DMS53 (cell line): ENCODE measurements at regions not wholly inside any gene's neighbourhood (a gene's known extent, or its start where the extent isn't known, plus 50 kb on each side); places are given as distances from the start of the nearest gene placed in this dataset.

ENCODE experiments used
- DNase-seq: peaks from one replicate; lab custom pipeline; 2025; lab: John Stamatoyannopoulos, UW

- DNase-seq = no peak
These were observed 526.1 kb upstream of the GBE1 start for GRCh38 chr3:82287562-82287961.

GRCh38 chr3:82281205-82281604, 519.8 kb upstream of the GBE1 start:
- no peak for DNase-seq

DNA sequence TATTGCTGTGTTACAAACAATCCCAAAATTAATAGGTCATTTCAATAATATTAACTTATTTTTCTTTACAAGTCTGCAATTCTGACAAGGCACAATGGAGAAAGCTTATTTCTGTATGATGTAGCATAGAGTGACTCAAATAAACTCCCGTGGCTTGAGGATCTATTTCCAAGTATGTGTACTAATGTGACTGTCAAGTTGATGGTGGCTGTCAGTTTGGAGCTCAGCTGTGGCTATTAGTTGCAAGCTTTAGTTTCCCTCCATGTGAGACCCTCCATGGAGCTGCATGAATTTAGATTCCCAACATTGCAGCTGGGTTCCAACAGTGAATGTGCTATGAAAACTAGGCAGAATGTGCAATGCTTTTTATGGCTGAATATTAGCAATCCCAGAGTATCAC, 515.5 kb upstream of the GBE1 start:
- no peak for DNase-seq

- DNase-seq = no peak
These were observed 513.5 kb upstream of the GBE1 start for GRCh38 chr3:82274897-82275296.

GRCh38 chr3:82265747-82266146, 504.3 kb upstream of the GBE1 start:
- no peak for DNase-seq

- no peak for DNase-seq
These were observed 500.7 kb upstream of the GBE1 start for GRCh38 chr3:82262193-82262592.

DNA sequence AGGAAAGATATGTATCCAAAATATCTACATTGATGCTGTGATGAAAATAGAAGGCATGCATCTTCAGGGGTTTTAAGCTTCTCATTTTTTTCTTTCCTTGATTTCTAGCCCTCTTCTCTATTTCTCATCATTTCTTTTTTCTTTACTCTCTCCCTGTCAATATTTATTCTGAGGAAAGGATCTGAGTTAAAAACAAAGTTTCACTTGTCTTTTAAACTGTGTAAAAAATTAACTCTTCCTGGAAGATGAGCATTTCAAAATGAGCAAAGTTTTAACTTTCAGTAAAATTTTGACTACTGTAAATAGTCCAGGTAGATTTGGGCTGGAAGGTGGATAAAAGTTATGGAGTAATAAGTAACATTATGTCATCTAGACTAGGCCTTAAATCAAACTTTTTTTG, 500.2 kb upstream of the GBE1 start:
- no peak for DNase-seq

- no peak for DNase-seq
These were observed 499.6 kb upstream of the GBE1 start for GRCh38 chr3:82261013-82261412.

DNA sequence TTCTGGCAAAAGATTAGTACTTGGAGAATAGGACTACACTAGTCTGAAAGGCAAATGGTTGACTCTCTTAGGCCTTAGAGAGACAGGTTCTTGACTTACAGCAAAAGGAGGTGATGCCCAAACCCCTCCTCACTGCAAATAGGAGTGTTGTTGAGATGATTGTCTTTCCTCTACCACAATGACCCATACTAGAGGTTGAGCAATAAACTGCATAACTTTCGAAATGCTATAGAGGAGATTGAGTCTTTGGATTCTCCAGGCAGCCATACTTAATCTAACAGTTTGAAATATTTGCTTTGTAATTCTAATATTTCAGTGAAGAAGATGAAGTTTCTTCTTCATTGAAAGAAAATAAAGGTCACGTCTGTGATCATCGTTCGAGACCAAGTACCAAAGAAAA, 498.5 kb upstream of the GBE1 start:
- no peak for DNase-seq

DNA sequence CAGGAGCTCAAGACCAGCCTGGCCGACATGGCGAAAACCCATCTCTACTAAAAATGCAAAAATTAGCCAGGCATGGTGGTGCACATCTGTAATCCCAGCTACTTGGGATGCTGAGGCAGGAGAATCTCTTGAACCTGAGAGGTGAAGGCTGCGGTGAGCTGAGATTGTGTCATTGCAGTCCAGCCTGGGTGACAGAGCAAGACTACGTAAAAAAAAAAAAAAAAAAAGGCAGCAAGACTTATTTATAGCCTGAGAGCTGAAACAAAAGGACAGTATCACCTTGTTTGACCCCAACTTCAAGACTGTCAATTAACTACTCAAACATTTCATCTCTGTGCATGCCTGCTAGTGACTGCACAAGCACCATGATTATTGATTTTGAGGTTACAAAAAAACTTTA, 478.9 kb upstream of the GBE1 start:
- no peak for DNase-seq

DNA sequence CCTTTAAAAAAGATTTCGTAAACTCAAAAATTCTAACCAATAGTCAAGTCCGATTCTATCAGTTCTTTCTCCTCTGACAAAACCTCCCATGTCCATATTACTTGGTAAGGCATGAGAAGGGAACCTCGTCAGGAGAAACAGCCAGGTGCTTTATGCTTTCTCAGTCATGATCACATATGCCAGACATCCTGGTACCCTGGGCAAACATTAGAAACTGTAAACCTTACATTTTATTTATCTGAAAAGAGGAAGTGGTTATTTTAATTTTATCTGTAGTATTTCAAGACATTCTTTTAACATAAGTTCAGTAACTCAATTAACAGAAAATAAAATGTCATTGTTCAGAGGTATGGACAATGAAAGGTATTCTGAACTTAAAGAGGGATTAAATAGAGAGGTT, 474.8 kb upstream of the GBE1 start:
- no peak for DNase-seq

GRCh38 chr3:82229397-82229796, 468.0 kb upstream of the GBE1 start:
- DNase-seq = no peak

- no peak for DNase-seq
These were observed 463.2 kb upstream of the GBE1 start for GRCh38 chr3:82224661-82225060.

GRCh38 chr3:82222401-82222800, 461.0 kb upstream of the GBE1 start:
- DNase-seq = no peak

DNA sequence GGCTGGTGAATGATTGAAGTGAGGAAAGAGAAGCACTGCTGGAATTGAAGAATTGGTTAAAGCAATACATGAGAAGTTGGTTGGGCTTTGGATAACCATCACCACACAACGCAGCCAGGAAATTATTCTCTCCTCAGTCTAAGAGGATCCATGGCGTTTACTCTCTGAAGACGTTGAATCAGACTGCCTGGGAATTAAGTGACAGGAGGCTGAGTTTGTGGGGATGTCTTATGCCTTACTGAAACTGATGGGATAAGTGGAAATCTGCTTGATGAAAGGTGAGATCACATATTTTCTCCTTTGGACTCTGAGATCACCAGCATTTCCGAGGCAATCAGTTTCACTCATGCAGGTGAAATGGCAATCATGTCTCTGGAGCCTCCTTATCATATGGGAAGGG, 456.1 kb upstream of the GBE1 start:
- DNase-seq = no peak

DNA sequence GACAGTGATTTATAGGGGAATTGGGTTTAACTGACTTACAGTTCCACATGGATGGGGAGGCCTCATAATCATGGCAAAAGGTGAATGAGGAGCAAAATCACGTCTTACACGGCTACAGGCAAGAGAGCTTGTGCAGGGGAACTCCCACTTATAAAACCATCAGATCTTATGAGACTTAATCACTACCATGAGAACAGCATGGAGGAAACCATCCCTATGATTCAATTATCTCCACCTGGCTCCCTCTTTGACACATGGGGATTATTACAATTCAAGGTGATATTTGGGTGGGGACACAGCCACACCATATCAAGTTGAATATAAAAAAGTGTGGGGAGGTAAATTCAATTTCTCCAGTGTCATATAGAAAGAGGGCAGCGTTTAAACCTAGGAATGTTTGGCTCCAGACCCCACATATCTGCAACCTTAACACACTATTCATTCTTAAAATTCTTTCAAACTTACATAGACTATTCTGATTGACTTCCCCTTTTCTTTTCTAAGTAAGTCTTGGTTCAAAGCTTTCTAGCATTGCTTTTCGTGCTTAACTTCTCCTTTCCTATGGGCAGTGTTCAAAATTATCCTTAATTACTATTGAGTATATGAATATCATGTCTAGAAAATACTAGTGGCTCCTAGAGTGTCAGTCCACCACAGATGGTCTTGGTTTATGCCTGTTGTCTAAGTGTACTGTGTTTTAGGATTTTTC, 446.7 kb upstream of the GBE1 start:
- DNase-seq = no peak

DNA sequence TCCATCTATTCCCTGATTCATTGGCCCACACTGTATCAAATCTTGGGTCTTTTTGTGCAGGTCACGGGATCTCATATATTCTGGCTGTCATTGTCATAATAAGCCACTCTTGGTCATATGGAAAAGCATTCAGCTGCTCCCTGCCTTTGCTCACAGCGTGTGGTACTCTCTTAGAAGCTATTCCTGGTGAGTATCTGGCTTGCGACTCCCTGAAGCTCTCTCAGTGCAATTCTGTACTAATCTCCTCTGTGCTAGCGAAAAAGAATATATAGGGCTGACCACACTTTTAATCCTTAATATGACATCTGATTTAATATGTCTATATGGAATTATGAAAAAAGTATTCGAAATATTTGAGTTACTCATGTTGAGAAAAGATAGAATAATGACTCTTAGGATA, 440.8 kb upstream of the GBE1 start:
- no peak for DNase-seq

DNA sequence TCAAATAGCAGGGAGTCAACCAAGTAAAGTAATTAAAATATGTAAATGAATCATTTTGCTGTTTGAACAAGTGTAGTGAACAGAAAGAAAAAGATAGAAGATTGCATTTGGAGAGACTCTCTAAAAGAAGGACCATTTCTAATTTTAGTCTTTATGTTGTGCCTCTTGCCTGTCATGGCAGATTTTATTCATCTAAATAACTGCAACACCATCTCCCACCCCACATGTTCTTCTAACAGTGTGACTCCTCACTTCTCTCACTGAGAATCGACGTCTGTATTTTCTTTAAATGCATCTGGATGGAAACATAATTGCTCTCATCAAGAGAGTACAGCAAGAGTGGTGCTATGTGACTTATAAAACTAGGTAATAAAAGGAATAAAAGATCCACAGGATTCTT, 439.9 kb upstream of the GBE1 start:
- DNase-seq = no peak

GRCh38 chr3:82198009-82198408, 436.6 kb upstream of the GBE1 start:
- no peak for DNase-seq

- DNase-seq = no peak
These were observed 435.2 kb upstream of the GBE1 start for GRCh38 chr3:82196645-82197044.

- DNase-seq = no peak
These were observed 433.4 kb upstream of the GBE1 start for GRCh38 chr3:82194870-82195269.

DNA sequence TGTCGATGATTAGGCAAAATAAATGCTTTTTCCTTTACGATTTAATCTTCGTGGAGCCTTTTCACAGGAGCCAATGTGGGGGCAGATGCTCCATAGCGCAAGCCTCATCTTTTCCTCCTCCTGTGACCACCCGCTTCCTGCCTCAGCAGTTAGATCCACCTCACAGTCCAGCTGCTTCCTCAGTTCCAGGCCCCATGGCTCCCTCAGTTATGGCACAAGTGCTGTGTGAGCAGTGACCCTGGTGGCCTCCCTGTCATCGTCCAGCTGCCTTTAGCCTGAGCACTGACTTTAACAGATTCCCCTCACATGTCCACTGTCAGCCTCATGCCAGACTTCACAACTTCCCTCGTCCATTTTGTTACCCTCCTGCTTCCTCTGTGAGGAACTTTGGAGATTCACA, 424.6 kb upstream of the GBE1 start:
- no peak for DNase-seq

DNA sequence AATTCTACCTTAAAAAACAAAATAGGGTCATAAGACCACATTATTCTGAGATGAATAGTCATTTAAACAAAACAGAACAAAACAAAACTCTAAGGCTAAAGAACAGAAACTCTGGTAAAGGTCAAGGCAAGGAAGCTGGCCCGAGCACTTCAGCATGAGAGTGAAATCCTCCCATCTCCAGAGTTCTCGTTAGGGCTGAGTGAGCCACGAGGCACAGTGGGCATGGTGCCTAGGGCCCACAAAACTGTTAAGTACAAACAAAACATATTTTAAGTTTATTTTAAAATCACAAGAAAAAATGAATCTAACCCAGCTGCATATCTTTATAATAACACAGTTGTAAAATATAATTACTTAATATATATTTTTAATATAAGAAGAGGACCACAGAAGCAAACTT, 417.8 kb upstream of the GBE1 start:
- no peak for DNase-seq

GRCh38 chr3:82178291-82178690, 416.8 kb upstream of the GBE1 start:
- no peak for DNase-seq

- no peak for DNase-seq
These were observed 416.3 kb upstream of the GBE1 start for GRCh38 chr3:82177774-82178173.
